DND-41 (cell line): ENCODE measurements at regions not wholly inside any gene's neighbourhood (a gene's known extent, or its start where the extent isn't known, plus 50 kb on each side); places are given as distances from the start of the nearest gene placed in this dataset.

Source experiments
- EZH2 ChIP-seq: IDR thresholded peaks from 3 replicates; pipeline ENCODE4 v1.6.1; 2012; ENCODE audit warnings: borderline replicate concordance, low read depth, mild to moderate bottlenecking, moderate library complexity, low read length, inconsistent platforms; ENCODE audit not compliant: severe bottlenecking
- TF ChIP-seq, protein P1 (sequence below): IDR thresholded peaks from 2 replicates; pipeline ENCODE4 v1.5.1; 2012; ENCODE audit warnings: borderline replicate concordance, low read length, moderate library complexity, mild to moderate bottlenecking; ENCODE audit not compliant: poor library complexity, severe bottlenecking; ENCODE audit errors: extremely low read depth

DNA sequence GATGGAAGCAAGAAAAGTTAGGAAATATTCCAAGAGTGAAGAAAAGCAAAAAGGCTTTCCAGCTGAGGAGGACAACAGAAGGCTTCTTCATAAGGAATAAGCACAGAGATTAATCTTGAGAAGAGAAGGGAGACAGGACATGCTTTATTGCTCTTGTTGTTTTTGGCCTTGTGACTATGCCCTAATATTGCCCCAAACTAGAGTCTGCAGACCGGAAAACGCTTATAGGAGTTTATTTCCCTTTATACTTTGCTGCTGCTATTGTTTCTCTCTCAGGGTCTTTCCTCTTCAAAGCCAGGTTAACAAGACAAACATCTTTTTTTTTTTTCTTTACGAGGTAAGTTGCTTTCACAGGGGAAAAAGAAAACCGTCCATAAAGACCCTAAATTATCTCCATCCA, 991.4 kb downstream of the ADGRL2 start:
- TF ChIP-seq EZH2: no peak
- TF ChIP-seq, protein P1, sequence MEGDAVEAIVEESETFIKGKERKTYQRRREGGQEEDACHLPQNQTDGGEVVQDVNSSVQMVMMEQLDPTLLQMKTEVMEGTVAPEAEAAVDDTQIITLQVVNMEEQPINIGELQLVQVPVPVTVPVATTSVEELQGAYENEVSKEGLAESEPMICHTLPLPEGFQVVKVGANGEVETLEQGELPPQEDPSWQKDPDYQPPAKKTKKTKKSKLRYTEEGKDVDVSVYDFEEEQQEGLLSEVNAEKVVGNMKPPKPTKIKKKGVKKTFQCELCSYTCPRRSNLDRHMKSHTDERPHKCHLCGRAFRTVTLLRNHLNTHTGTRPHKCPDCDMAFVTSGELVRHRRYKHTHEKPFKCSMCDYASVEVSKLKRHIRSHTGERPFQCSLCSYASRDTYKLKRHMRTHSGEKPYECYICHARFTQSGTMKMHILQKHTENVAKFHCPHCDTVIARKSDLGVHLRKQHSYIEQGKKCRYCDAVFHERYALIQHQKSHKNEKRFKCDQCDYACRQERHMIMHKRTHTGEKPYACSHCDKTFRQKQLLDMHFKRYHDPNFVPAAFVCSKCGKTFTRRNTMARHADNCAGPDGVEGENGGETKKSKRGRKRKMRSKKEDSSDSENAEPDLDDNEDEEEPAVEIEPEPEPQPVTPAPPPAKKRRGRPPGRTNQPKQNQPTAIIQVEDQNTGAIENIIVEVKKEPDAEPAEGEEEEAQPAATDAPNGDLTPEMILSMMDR: no peak
